Fibroblast of peridontal ligament (primary cell): ENCODE measurements at regions not wholly inside any gene's neighbourhood (a gene's known extent, or its start where the extent isn't known, plus 50 kb on each side); places are given as distances from the start of the nearest gene placed in this dataset.

Source experiments
- DNase-seq: peaks from one replicate; pipeline ENCODE4 v3.0.0-alpha.2; 2010; ENCODE audit errors: extremely low read depth

DNA sequence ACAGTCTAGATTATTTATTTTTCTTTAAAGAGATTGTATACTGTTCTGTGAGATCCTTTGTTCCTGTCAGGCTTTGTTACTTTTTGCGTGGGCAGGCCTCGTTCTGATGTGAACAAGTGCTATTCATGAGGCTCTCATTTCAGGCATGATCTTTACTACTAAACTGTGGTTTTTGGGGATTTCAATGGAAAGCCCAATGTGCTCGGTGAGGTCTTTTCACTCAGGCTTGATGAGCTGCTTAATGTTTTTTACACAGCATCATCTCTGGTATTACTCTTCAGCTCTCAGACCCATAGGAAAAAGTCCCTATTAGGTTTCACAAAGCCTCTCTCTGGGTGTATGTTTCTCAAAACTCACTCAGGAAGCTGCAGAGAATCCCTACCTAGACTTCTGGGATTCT is 419.4 kb downstream of the GPATCH2 start:
- no peak for DNase-seq

DNA sequence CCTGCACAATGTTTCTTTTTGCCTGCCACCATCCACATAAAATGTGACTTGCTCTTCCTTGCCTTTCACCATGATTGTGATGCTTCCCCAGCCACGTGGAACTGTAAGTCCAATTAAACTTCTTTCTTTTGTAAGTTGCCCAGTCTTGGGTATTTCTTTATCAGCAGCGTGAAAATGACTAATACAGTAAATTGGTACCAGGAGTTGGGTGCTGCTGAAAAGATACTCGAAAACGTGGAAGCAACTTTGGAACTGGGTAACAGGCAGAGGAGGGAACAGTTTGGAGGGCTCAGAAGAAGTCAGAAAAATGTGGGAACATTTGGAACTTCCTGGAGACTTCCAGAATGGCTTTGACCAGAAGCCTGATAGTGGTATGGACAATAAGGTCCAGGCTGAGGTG is 425.3 kb downstream of the GPATCH2 start:
- no peak for DNase-seq

DNA sequence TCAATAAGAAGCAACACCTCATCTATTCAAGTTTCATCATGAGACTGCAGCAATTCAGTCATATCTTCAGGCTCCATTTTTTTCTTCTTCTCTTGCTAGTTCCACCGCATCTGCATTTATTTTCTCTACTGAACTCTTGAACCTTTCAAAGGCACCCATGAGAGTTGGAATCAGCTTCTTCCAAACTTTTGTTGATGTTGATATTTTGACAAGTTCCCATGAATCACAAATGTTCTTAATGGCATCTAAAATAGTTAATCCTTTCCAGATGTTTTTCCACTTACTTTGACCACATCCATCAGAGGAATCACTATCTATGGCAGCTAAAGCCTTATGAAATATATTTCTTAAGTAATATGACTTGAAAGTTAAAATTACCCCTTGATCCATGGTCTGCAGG is 434.3 kb downstream of the GPATCH2 start:
- no peak for DNase-seq

DNA sequence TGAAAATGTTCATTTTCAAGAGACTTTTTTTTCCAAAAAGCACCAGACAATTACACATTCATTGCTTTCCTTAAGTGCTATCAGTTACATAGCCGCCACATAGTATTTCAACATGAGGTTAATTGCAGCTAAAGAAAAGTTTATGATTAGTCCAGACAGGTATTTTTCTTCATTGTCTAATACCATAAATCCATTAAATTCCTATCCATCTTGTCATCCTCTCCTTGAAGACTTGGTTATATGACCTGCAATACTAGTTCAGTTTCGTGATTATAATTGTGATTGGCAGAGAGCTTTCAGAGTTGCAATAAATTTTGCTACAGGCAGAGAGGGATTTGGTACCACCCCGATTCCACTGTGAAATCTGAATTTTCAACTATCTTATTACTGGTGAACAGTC is 437.7 kb downstream of the GPATCH2 start:
- DNase-seq = no peak

GRCh38 chr1:217191441-217191840 is 439.4 kb downstream of the GPATCH2 start:
- DNase-seq = no peak

DNA sequence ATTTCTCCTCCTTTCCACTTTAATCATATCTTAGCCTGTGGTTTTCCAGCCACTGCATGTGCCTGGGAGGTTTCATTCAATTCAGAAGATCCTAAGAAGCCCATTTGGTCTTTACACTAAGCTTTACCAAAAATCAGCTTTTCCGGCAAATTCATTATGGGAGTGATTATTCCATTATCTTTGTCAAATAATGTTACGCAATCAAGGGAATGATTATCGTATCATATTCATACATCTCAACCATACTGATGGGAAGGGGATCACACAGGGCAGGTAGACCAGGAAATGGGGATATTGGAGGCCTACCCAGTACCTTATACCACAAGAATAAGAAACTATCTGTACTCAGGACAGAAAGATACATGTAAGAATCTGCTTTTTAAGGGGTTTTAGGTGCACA is 440.5 kb downstream of the GPATCH2 start:
- DNase-seq = no peak

GRCh38 chr1:217189362-217189761 is 441.5 kb downstream of the GPATCH2 start:
- DNase-seq = no peak

GRCh38 chr1:217188280-217189237 is 442.3 kb downstream of the GPATCH2 start:
- no peak for DNase-seq

DNA sequence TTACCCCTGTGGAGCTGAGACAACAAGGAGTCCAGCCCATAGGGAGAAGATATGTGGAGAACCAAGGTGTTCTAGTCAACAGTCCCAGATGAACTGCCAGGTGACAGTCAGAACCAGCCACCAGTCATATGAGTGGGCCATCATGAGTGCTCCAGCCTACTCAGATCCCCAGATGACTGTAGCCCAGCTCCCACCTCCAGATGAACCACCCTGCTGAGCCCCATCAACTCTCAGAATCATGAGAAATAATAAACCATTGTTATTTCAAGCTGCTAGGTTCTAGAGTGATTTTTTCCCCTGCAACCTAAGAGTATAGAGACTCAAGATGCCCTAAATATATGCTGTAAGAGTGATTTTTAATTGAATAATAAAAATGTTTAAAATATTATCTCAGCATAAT is 444.2 kb downstream of the GPATCH2 start:
- DNase-seq = no peak

DNA sequence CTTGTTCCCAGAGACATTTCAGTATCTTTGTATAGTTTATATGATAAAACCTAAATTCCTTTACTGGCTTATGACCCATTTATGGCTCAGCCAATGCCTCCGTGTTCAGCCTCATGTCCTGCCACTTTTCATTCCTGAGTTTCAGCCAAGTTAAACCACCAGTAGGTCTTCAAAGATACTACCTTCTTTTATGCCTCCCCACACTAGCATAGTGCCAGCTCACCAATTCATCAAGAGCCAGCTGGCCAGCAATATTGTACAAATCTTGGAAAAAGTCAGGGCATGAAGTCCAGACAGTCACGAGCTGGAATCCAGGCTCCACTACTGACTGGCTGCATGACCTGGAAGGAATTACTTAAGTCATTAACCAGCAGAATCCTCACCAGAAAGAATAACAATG is 446.0 kb downstream of the GPATCH2 start:
- DNase-seq = no peak

- no peak for DNase-seq
Measured at GRCh38 chr1:217182992-217183391, 447.9 kb downstream of the GPATCH2 start.

DNA sequence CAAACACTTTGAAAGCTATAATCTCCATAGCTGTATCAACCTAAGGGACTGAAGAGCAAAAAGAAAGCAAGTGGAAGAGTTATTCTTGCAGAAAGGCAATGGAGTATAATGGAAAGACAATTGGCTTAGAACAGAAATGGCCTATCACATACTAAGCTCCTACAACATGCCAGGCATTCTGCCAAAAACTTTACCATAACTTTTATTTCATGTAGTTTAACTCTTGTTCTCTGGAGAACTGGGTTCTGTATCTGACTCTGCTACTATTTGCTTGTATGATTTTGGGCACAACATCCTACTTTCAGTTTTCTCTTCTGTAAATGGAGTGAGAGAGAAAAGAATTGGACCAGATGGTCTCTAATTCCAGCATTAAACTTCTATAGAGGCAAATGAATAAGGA is 449.1 kb downstream of the GPATCH2 start:
- no peak for DNase-seq

GRCh38 chr1:217181176-217181746 is 449.6 kb downstream of the GPATCH2 start:
- no peak for DNase-seq

GRCh38 chr1:217180443-217180842 is 450.4 kb downstream of the GPATCH2 start:
- no peak for DNase-seq

DNA sequence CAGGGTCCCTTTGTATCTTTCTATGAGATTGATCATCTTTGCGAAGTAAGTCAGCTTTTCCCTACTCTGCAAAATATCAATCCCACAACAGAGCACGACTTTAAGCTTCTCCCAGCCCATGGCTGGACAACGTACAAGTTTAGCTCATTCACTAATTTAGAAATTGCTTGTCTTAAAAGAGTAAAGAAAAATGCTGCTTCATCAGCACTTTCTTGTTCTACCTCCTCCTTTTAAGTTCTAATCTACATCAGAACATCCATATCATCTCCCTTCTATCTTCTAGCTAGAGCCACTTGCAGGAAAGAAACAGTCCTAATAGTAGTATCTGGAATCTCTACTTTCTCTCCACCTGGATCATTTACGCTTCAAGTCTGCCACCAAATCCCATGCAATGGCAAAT is 441.2 kb upstream of the ESRRG start:
- DNase-seq = no peak

DNA sequence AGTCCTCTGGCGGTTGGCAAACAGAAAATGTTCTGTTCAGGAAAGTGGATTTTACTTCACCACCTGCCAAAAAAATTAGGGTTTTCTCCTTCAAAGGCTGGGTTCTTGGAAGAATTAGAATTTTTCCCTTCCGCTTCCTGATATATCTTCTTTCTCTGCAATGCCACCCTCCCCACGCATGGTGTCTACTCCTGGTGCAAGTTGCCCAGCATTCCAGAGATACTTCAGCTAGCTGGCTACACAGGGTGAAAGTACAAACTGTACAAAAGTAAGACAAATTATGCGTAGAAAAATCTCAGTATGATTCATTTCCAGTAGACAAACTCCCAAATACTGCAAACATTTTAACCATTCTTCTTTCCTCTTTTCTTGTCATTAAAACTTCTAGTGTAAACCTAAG is 430.1 kb upstream of the ESRRG start:
- DNase-seq = no peak

GRCh38 chr1:217150366-217150765 is 427.1 kb upstream of the ESRRG start:
- DNase-seq = no peak

DNA sequence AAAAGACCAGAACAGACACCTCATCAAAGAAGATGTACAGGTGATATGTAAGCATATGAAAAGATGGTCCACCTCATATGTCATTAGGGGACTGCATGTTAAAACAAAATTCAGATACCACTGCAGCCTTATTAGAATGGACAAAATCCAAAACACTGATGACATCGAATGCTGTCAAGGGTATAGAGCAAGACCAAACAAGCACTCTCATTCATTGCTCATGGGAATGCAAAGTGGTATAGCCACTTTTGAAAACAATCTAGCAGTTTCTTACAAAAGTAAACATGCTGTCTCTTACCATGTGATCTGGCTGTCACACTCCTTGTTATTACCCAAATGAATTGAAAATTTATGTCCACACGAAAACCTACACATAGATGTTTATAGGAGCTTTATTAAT is 426.6 kb upstream of the ESRRG start:
- no peak for DNase-seq

GRCh38 chr1:217141711-217142110 is 418.5 kb upstream of the ESRRG start:
- DNase-seq = no peak

GRCh38 chr1:217140041-217140901 is 417.0 kb upstream of the ESRRG start:
- no peak for DNase-seq

DNA sequence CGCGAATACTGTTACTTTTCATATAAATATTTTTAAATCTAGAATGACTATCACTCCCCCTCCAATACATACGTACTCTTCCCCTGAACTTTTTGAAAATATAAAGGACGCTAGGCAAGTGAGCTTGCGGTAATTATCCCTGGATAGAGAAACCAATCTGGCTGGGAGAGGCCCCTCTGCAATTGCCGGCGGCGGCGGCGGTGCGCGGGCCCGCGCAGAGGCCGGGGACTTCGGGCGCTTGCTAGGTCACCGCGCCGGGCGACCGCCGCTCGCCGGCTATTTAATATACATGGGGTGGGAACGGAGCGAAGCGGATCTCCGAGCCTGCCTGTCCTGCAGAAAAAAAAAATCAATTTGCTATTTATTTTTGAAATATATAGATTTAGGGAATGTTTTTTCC is 416.3 kb upstream of the ESRRG start:
- DNase-seq = no peak

DNA sequence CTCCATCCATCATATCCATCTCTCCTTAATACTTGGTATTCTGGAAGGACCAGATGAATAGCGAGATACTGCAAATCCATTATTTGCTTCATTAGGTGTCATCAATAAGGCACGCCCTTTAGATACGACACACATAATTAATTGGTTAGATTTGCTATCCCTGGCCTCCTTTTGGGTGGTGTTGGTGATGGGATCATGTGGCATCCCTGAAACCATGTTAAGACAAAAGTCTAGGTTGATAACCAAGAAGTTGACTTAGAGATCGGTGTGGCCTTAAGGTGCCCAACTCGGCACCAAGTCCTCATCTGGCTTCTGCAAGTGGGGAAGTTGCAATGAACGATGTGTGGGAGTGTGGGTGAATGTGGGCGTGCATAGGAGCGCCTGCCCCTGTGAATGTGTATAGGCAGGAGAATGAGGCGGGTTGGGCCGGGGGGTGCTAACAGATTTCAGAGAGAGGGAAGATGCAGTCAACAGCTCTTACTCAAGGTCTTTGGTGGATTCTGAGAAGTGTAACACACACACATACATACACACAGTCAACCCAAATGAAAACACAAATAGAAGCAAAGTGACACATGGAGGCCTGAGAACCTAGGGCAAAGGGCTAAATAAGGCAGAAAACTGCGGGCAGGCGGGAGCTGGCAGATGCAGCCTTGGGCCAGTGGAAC is 415.7 kb upstream of the ESRRG start:
- DNase-seq = no peak
